ENCODE measurements at regions not wholly inside any gene's neighbourhood (a gene's known extent, or its start where the extent isn't known, plus 50 kb on each side); places are given as distances from the start of the nearest gene placed in this dataset.
"Not testable (repeated sequence)": the region's sequence is repeated elsewhere in the genome, so short reads cannot be mapped to it uniquely, and the experiment has no call there.

DNA sequence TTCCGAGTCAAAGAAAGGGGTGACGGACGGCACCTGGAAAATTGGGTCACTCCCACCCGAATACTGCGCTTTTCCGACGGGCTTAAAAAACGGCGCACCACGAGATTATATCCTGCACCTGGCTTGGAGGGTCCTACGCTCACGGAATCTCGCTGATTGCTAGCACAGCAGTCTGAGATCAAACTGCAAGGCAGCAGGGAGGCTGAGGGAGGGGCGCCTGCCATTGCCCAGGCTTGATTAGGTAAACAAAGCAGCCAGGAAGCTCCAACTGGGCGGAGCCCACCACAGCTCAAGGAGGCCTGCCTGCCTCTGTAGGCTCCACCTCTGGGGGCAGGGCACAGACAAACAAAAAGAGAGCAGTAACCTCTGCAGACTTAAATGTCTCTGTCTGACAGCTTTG, 663.1 kb downstream of the CPS1 start:
- POLR2A ChIA-PET; DNase-seq; H3K36me3 Mint-ChIP-seq; H3K4me1 Mint-ChIP-seq; H3K9me3 ChIP-seq; H3K27me3 Mint-ChIP-seq; H3K4me1 ChIP-seq (ENCODE audit: control insufficient read depth in 1 of 2, extremely low read depth in 1 of 2, insufficient read depth in 2 of 2, low read length in 2 of 2); H3K27me3 ChIP-seq (replicated peaks in 1 of 2; ENCODE audit: control insufficient read depth in 2 of 2, extremely low read depth in 1 of 2, insufficient read depth in 2 of 2, low read length in 1 of 2); CTCF ChIA-PET; H3K27ac Mint-ChIP-seq; ATAC-seq (replicated peaks in 1 of 4); H3K27ac ChIP-seq (ENCODE audit: low read length); H3K4me3 Mint-ChIP-seq; H3K36me3 ChIP-seq (ENCODE audit: control insufficient read depth in 2 of 2, extremely low read depth in 1 of 2, insufficient read depth in 1 of 2, low read length in 1 of 2); H3K4me3 ChIP-seq (ENCODE audit: control insufficient read depth in 1 of 2, extremely low read depth in 1 of 2, low read length in 1 of 2): not testable (repeated sequence)
- 89% methylated on average over 6 of the region's 15 CpGs for WGBS (ENCODE audit: insufficient coverage)
- H3K9me3 Mint-ChIP-seq = peaks cover 0 to 15% (median 10%) of the 10 kb centered on the region in 3 donors

GRCh38 chr2:211225784-211226183, 669.4 kb downstream of the CPS1 start:
- CTCF ChIA-PET = no interaction called here
- Histone ChIP-seq H3K9me3 (no peaks in the 10 kb centered on the region), H3K36me3 (ENCODE audit: control insufficient read depth in 2 of 2, extremely low read depth in 1 of 2, insufficient read depth in 1 of 2, low read length in 1 of 2) (no peaks in the 10 kb centered on the region), H3K27ac (ENCODE audit: low read length) (no peak overlapping the region), H3K4me1 (ENCODE audit: control insufficient read depth in 1 of 2, extremely low read depth in 1 of 2, insufficient read depth in 2 of 2, low read length in 2 of 2) (no peaks in the 10 kb centered on the region), H3K4me3 (ENCODE audit: control insufficient read depth in 1 of 2, extremely low read depth in 1 of 2, low read length in 1 of 2) (no peak overlapping the region), H3K27me3 (replicated peaks in 1 of 2; ENCODE audit: control insufficient read depth in 2 of 2, extremely low read depth in 1 of 2, insufficient read depth in 2 of 2, low read length in 1 of 2) (no peaks in the 10 kb centered on the region)
- Mint-ChIP-seq H3K27me3 (no peaks in the 10 kb centered on the region), H3K4me3 (no peak overlapping the region), H3K9me3 (peaks cover 0 to 5% (median 3%) of the 10 kb centered on the region in 3 donors), H3K36me3 (no peaks in the 10 kb centered on the region), H3K27ac (no peak overlapping the region), H3K4me1 (no peaks in the 10 kb centered on the region)
- no peak for DNase-seq
- 60% methylated on average over 1 of the region's 4 CpGs for WGBS (ENCODE audit: insufficient coverage)
- no peak for ATAC-seq (replicated peaks in 1 of 4)
- POLR2A ChIA-PET = no interaction called here

GRCh38 chr2:211228559-211228958, 672.2 kb downstream of the CPS1 start:
- no peak overlapping the region for H3K27ac ChIP-seq (ENCODE audit: low read length)
- no peaks in the 10 kb centered on the region for H3K9me3 ChIP-seq
- no peaks in the 10 kb centered on the region for H3K4me1 ChIP-seq (ENCODE audit: control insufficient read depth in 1 of 2, extremely low read depth in 1 of 2, insufficient read depth in 2 of 2, low read length in 2 of 2)
- H3K27ac Mint-ChIP-seq = no peak overlapping the region
- H3K4me3 ChIP-seq (ENCODE audit: control insufficient read depth in 1 of 2, extremely low read depth in 1 of 2, low read length in 1 of 2) = no peak overlapping the region
- ChIA-PET CTCF (no interaction called here), POLR2A (no interaction called here)
- H3K27me3 Mint-ChIP-seq = no peaks in the 10 kb centered on the region
- no peak for ATAC-seq (replicated peaks in 1 of 4)
- peaks cover 3 to 6% (median 5%) of the 10 kb centered on the region in 3 donors for H3K9me3 Mint-ChIP-seq
- no peaks in the 10 kb centered on the region for H3K27me3 ChIP-seq (replicated peaks in 1 of 2; ENCODE audit: control insufficient read depth in 2 of 2, extremely low read depth in 1 of 2, insufficient read depth in 2 of 2, low read length in 1 of 2)
- no peak for DNase-seq
- H3K4me1 Mint-ChIP-seq = no peaks in the 10 kb centered on the region
- no peaks in the 10 kb centered on the region for H3K36me3 ChIP-seq (ENCODE audit: control insufficient read depth in 2 of 2, extremely low read depth in 1 of 2, insufficient read depth in 1 of 2, low read length in 1 of 2)
- 57% methylated on average over 3 of the region's 3 CpGs for WGBS (ENCODE audit: insufficient coverage)
- no peak overlapping the region for H3K4me3 Mint-ChIP-seq
- no peaks in the 10 kb centered on the region for H3K36me3 Mint-ChIP-seq

DNA sequence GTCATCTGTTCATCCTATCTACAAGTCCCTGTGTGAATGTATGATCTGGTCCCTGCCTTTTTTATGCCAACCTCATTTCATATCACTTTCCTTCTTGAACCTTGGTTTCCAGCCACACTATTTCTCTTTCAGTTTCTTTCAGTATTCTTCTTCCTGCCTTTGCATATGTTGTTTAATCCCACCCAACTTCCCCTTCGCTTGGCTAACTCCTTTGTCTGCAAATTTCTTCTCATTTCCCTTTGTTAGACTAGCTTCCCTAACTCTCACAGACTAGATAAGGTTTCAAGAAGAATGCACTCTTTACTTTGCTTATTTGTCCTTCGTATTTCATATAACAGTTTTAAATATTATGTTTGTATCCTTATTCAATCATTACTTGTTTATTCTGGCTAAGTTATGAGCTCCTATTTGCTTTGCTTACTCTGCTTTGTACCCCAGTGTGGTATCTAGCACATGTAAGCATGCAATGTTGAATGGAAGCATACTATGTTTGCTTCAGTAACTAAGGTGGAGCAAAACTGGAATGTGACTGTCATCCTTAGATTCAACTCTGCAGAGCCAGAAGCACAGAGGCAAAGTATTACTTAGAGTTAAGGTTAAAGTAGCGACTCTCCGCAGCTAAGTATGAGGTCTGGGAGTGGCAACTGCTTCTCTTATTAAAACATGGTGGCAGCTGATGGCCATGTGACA, 681.3 kb downstream of the CPS1 start:
- Histone ChIP-seq H3K36me3 (ENCODE audit: control insufficient read depth in 2 of 2, extremely low read depth in 1 of 2, insufficient read depth in 1 of 2, low read length in 1 of 2) (no peaks in the 10 kb centered on the region), H3K4me1 (ENCODE audit: control insufficient read depth in 1 of 2, extremely low read depth in 1 of 2, insufficient read depth in 2 of 2, low read length in 2 of 2) (no peaks in the 10 kb centered on the region), H3K9me3 (no peaks in the 10 kb centered on the region), H3K27ac (ENCODE audit: low read length) (no peak overlapping the region), H3K27me3 (replicated peaks in 1 of 2; ENCODE audit: control insufficient read depth in 2 of 2, extremely low read depth in 1 of 2, insufficient read depth in 2 of 2, low read length in 1 of 2) (no peaks in the 10 kb centered on the region), H3K4me3 (ENCODE audit: control insufficient read depth in 1 of 2, extremely low read depth in 1 of 2, low read length in 1 of 2) (no peak overlapping the region)
- H3K4me3 Mint-ChIP-seq = no peak overlapping the region
- H3K36me3 Mint-ChIP-seq = no peaks in the 10 kb centered on the region
- ChIA-PET CTCF (no interaction called here), POLR2A (no interaction called here)
- no peak for ATAC-seq (replicated peaks in 1 of 4)
- peaks cover 7 to 22% (median 10%) of the 10 kb centered on the region in 3 donors for H3K9me3 Mint-ChIP-seq
- no peak for DNase-seq
- no peaks in the 10 kb centered on the region for H3K27me3 Mint-ChIP-seq
- 69% methylated on average over 2 of the region's 4 CpGs for WGBS (ENCODE audit: insufficient coverage)
- no peak overlapping the region for H3K27ac Mint-ChIP-seq
- H3K4me1 Mint-ChIP-seq = no peaks in the 10 kb centered on the region

DNA sequence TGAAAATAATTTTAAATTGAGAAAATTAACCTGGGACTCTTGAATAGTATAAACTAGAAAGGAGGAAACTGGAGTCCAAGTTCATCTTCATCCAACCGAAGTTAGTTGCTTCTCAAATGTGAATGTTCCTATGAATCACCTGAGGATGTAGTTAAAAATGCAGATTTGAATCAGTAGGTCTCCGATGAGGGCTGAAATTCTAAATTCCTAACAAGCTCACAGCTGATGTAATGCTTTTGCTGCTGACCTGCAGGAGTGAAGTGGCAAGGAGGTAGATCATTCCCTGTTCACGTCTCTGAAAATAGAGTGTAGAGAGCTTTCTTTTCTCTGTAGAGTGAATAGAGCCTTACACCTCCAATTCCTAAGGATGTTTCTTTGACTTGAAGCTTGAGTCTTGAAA, 685.5 kb downstream of the CPS1 start:
- Mint-ChIP-seq H3K4me1 (no peaks in the 10 kb centered on the region), H3K36me3 (no peaks in the 10 kb centered on the region), H3K27me3 (no peaks in the 10 kb centered on the region), H3K9me3 (peaks cover 10 to 13% (median 13%) of the 10 kb centered on the region in 3 donors), H3K27ac (no peak overlapping the region), H3K4me3 (no peak overlapping the region)
- Histone ChIP-seq H3K27me3 (replicated peaks in 1 of 2; ENCODE audit: control insufficient read depth in 2 of 2, extremely low read depth in 1 of 2, insufficient read depth in 2 of 2, low read length in 1 of 2) (no peaks in the 10 kb centered on the region), H3K9me3 (no peaks in the 10 kb centered on the region), H3K4me3 (ENCODE audit: control insufficient read depth in 1 of 2, extremely low read depth in 1 of 2, low read length in 1 of 2) (no peak overlapping the region), H3K4me1 (ENCODE audit: control insufficient read depth in 1 of 2, extremely low read depth in 1 of 2, insufficient read depth in 2 of 2, low read length in 2 of 2) (no peaks in the 10 kb centered on the region), H3K36me3 (ENCODE audit: control insufficient read depth in 2 of 2, extremely low read depth in 1 of 2, insufficient read depth in 1 of 2, low read length in 1 of 2) (no peaks in the 10 kb centered on the region), H3K27ac (ENCODE audit: low read length) (no peak overlapping the region)
- POLR2A ChIA-PET = interaction anchor here in 1 of 2 donors (0.8 kb wide), 1 partner anchor 9 kb away, joined by 3 read pairs; no protein-coding TSS in a partner anchor
- CTCF ChIA-PET = no interaction called here
- WGBS (ENCODE audit: insufficient coverage) = no CpG with 5 or more reads among the region's 3 CpGs
- no peak for ATAC-seq (replicated peaks in 1 of 4)
- no peak for DNase-seq

- Histone ChIP-seq H3K4me1 (ENCODE audit: control insufficient read depth in 1 of 2, extremely low read depth in 1 of 2, insufficient read depth in 2 of 2, low read length in 2 of 2) (no peaks in the 10 kb centered on the region), H3K27ac (ENCODE audit: low read length) (no peak overlapping the region), H3K36me3 (ENCODE audit: control insufficient read depth in 2 of 2, extremely low read depth in 1 of 2, insufficient read depth in 1 of 2, low read length in 1 of 2) (no peaks in the 10 kb centered on the region), H3K9me3 (no peaks in the 10 kb centered on the region), H3K27me3 (replicated peaks in 1 of 2; ENCODE audit: control insufficient read depth in 2 of 2, extremely low read depth in 1 of 2, insufficient read depth in 2 of 2, low read length in 1 of 2) (no peaks in the 10 kb centered on the region), H3K4me3 (ENCODE audit: control insufficient read depth in 1 of 2, extremely low read depth in 1 of 2, low read length in 1 of 2) (no peak overlapping the region)
- H3K27me3 Mint-ChIP-seq = no peaks in the 10 kb centered on the region
- CTCF ChIA-PET = no interaction called here
- no peaks in the 10 kb centered on the region for H3K4me1 Mint-ChIP-seq
- no CpG with 5 or more reads among the region's 1 CpG for WGBS (ENCODE audit: insufficient coverage)
- DNase-seq (no peak), ATAC-seq (replicated peaks in 1 of 4) (no peak)
- no peaks in the 10 kb centered on the region for H3K36me3 Mint-ChIP-seq
- H3K9me3 Mint-ChIP-seq = peaks cover 4 to 14% (median 7%) of the 10 kb centered on the region in 3 donors
- H3K27ac Mint-ChIP-seq = no peak overlapping the region
- no peak overlapping the region for H3K4me3 Mint-ChIP-seq
- POLR2A ChIA-PET = no interaction called here
Observed at GRCh38 chr2:211247751-211248150, 691.4 kb downstream of the CPS1 start.

DNA sequence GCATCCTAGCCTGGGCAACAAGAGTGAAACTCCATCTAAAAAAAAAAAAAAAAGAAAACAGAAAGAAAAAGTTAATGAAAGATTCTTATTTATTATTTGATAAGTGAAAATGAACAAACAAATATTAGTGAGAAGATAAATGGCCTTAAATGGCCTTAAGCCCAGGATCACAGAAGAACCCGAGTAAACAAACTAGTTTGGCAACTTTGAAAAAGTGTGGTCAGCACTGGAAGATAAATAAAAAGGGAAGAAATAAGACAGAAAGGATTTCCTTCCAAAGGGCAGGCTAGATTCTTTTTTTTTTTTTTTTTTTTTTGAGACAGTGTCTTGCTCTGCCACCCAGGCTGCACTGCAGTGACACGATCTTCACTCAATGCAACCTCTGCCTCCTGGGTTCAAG, 692.4 kb downstream of the CPS1 start:
- CTCF ChIA-PET = no interaction called here
- no CpG with 5 or more reads among the region's 2 CpGs for WGBS (ENCODE audit: insufficient coverage)
- H3K4me3 Mint-ChIP-seq = no peak overlapping the region

More for the DNA sequence above, 692.4 kb downstream of the CPS1 start:
- H3K27me3 ChIP-seq (replicated peaks in 1 of 2; ENCODE audit: control insufficient read depth in 2 of 2, extremely low read depth in 1 of 2, insufficient read depth in 2 of 2, low read length in 1 of 2) = no peaks in the 10 kb centered on the region
- Mint-ChIP-seq H3K27me3 (no peaks in the 10 kb centered on the region), H3K36me3 (no peaks in the 10 kb centered on the region), H3K4me1 (no peaks in the 10 kb centered on the region), H3K27ac (no peak overlapping the region), H3K9me3 (peaks cover 4 to 12% (median 5%) of the 10 kb centered on the region in 3 donors)
- no peak for DNase-seq
- no peaks in the 10 kb centered on the region for H3K36me3 ChIP-seq (ENCODE audit: control insufficient read depth in 2 of 2, extremely low read depth in 1 of 2, insufficient read depth in 1 of 2, low read length in 1 of 2)
- H3K27ac ChIP-seq (ENCODE audit: low read length) = no peak overlapping the region
- H3K4me1 ChIP-seq (ENCODE audit: control insufficient read depth in 1 of 2, extremely low read depth in 1 of 2, insufficient read depth in 2 of 2, low read length in 2 of 2) = no peaks in the 10 kb centered on the region
- ATAC-seq (replicated peaks in 1 of 4) = no peak
- H3K9me3 ChIP-seq = no peaks in the 10 kb centered on the region
- POLR2A ChIA-PET = no interaction called here
- H3K4me3 ChIP-seq (ENCODE audit: control insufficient read depth in 1 of 2, extremely low read depth in 1 of 2, low read length in 1 of 2) = no peak overlapping the region
